ENCODE measurements at regions not wholly inside any gene's neighbourhood (a gene's known extent, or its start where the extent isn't known, plus 50 kb on each side); places are given as distances from the start of the nearest gene placed in this dataset.

GRCh38 chr10:109405338-109405737, 518.0 kb downstream of the XPNPEP1 start:
- TF ChIP-seq CTCF (IDR thresholded peaks at IDR 0.05; ENCODE audit: poor library complexity) = no peak
- no peak for TF ChIP-seq EZH2 (IDR thresholded peaks at IDR 0.05; ENCODE audit: borderline replicate concordance)
